ENCODE measurements at regions not wholly inside any gene's neighbourhood (a gene's known extent, or its start where the extent isn't known, plus 50 kb on each side); places are given as distances from the start of the nearest gene placed in this dataset.
"Not testable (repeated sequence)": the region's sequence is repeated elsewhere in the genome, so short reads cannot be mapped to it uniquely, and the experiment has no call there.

GRCh38 chr2:8496079-8496478 lies 185.8 kb upstream of the ID2 start:
- DNase-seq = no peak

DNA sequence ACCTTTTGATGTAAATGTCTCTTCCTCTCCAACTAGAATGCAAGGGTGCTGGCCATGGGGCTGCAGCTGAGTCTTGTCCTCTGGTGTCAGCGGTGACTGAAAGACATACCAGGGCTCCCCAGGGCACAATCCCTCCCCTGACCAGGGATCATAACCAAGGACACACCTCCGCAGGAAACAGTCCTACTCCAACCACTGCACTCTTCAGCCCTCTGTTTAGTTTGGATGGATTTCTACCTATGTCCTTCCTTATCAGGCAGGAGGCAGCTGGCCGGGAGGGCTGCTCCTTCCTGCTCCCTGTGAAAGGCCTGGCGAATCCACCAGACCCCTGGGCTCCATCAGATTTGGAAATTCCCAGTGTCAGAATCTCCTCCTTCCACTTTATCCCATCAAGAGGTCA lies 185.2 kb upstream of the ID2 start:
- no peak for DNase-seq

- no peak for DNase-seq
These were observed 182.9 kb upstream of the ID2 start for GRCh38 chr2:8498994-8499393.

DNA sequence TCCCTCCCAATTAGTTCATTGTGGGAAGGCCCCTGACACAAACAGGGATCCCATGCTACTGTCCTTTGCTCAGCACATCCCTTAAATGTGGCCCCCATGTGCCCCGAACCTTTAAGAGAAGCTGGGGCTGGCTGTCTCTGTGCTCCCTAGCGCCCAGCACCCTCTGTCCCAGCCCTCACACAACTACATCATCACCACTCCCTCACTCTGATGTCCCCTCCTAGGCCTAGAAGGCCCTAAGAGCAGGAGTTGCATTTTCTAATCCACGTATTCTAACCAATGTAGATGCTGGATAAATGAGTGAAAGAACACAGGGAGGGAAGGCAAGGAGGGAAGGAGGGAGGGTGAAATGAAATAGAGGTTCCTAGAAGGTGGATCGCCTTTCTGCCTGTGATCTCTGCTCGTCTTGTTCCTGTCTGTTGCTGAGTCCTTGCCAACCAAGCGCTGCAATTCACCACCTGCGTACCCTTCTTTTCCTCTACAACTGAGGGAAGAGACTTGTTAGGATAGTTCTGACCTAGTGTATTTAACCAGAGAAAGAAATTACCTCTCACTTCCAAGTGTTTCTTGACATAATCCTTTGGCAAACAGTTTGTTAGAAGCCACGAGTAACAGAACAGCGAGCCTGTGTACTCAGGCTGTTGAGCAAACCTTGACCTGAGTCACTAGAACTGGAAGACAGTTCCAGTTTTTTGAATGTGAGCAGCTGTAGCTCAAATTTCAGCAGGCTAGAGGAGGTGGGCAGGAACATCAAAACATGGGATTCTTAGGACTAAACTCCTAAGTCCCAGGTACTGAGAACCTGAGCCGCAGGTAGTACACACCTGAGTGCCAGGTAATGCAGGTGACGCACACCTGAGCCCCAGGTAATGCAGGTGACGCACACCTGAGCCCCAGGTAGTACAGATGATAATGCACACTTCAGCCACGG lies 181.5 kb upstream of the ID2 start:
- DNase-seq = no peak

- DNase-seq = no peak
These were observed 180.7 kb upstream of the ID2 start for GRCh38 chr2:8501061-8501720.

- DNase-seq = no peak
These were observed 179.5 kb upstream of the ID2 start for GRCh38 chr2:8502316-8502715.

- no peak for DNase-seq
These were observed 176.4 kb upstream of the ID2 start for GRCh38 chr2:8505311-8505920.

- no peak for DNase-seq
These were observed 175.1 kb upstream of the ID2 start for GRCh38 chr2:8506746-8507145.

GRCh38 chr2:8508766-8509165 lies 173.1 kb upstream of the ID2 start:
- no peak for DNase-seq

GRCh38 chr2:8509621-8510020 lies 172.2 kb upstream of the ID2 start:
- DNase-seq = no peak

- not testable (repeated sequence) for DNase-seq
These were observed 171.8 kb upstream of the ID2 start for GRCh38 chr2:8510055-8510454.

GRCh38 chr2:8510519-8510918 lies 171.3 kb upstream of the ID2 start:
- DNase-seq = no peak

DNA sequence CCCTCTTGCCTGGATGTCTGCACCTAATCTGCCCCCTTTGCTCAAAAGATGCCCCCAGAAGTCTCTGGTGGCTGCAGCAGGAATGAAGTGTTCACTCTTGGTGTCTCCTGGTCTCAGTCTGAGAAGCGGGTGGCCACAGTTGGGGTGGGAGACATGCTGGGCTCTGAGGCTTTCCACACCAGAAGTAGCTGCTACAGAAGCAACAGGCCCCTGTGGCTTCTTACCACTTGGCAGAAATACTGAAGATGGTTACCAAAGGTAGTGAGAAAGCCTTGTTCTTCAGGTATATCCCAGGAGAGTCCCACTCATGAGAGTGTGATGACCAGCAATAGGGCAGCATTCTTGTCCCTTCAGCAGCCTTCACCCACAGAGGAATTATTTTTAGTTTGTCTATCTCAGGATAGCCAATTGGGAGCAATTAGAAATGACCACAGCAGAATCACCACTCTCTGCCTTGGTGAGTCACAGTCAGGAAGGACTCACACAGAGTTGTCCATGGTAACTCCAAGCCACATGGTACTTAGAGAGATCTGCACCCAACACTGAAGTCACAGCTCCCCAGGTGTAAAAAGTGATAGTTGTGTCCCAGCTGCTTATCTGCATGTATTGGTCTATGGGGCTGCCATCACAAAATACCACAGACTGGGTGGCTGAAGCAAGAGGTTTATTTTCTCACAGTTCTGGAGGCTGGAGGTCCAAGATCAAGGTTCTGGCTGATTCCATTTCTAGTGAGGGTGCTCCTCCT lies 169.8 kb upstream of the ID2 start:
- DNase-seq = no peak

DNA sequence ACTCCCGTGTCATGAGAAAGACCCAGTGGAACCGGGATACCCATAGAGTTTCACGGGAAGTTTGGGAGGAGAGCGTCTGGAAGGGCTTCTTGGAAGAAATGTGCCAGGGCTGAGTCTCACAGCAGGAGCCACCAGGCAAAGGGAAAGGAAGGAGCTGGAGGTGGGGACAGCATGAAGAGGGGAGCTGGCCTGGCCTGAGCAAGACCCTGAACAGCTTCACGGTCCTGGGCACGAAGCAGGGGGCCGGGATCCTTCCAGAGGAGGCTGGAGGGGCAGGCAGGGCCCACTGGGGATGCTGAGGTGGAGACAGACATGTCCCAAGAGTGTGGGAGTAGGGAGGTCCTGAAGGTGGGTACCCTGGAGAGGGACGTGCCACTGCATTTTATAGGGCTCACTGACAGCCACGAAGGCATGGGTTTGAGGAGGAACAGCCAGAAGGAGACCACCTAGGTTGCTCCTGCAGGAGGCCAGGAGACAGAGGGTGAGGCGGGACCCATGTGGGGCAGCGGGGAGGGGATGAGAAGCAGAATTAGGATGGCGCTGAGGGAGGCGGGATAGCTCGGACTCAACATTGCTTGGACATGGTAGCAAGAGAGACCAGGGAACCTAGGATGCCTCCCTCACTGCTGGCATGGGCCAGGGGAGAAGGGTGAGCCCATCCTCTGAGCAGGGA lies 168.1 kb upstream of the ID2 start:
- no peak for DNase-seq

- no peak for DNase-seq
These were observed 167.6 kb upstream of the ID2 start for GRCh38 chr2:8514274-8514662.

DNA sequence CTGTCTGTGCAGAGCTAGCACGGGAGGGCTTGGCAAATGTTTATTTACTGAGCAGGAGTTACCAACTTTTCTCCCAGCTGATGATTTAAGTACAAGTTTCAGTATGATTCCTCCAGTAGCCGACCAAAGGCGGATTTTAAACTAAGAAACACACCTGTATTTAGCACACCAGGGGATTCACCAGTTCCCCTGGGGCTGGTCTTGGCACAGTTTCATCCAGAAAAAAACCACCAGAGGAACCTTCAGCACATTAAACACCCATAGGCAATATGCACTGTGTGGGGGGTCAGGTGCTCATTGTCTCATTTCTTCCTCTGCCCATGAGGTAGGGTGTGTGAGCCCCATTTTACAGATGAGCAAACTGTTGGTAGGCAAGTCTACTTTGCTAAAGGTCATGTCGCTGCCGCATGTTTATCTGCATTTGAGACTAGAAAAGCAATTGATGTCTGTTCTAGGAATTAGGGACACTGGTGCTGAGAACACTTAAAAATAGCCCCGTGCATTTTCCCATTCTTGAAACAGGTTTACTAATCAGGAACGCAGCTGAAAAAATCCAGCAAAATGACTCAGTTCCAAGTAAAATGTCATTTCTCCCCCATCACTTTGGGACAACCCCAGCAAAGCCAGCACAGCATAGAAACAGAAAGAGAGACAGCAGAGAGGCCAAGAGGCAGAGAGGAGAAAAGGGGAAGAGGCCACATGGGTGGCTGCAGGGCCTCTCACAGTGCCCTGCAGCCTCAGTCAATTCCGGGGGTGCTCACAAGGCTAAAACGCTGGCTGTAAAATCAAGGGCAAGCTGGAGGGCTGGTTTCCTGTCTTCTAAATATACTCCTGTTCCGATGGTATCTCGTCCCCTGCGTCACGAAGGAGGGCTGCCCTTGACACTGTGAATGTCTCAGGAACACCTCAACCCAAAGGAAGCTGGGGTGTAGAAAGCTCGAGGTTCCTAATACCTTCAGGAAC lies 166.8 kb upstream of the ID2 start:
- DNase-seq = peak; percentile 73 to 80

- DNase-seq = peak; percentile 65 to 71
These were observed 165.9 kb upstream of the ID2 start for GRCh38 chr2:8515864-8516533.

DNA sequence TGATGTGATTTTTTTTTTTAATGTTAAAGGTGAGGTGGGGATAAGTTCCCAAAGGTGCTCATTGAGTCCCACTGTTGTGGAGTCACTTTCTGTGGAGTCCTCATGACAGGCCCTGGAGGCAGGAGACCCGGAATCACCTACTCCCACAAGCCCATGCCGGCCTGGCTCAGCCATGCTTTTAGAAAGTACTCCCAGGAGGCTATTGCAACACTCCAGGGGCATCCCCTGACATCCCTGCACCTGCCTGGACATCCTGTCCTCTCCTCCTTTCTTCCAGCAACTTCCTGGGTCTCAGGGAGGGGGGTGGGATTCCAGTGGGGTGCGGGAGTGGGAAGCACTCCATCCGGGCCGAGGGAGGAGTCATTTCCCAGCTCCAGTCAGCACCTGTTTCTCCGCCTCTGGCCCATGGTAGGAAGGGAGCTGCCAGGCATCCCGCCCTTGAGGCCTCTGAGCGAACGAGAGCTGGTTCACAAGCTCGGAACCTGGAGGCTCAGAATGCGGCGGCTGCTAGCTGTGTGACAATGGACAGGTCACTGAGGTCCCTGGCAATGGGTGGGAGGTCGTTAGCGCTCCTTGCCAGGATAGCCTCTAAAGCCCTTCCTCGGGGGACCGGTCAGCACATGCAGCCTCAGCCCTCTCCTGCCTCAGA lies 163.9 kb upstream of the ID2 start:
- no peak for DNase-seq

GRCh38 chr2:8518979-8519668 lies 162.7 kb upstream of the ID2 start:
- no peak for DNase-seq
